GM10266 (cell line): ENCODE measurements at regions not wholly inside any gene's neighbourhood (a gene's known extent, or its start where the extent isn't known, plus 50 kb on each side); places are given as distances from the start of the nearest gene placed in this dataset.

Experiments
- DNase-seq: peaks from one replicate; pipeline ENCODE4 v3.0.0; 2012; ENCODE audit errors: extremely low spot score
- TF ChIP-seq, protein P1 (sequence below): IDR thresholded peaks from 2 replicates; pipeline ENCODE4 v1.5.1; 2012; ENCODE audit warnings: mild to moderate bottlenecking, low read depth; ENCODE audit not compliant: control insufficient read depth, insufficient read depth; ENCODE audit errors: missing control alignments

- no peak for DNase-seq
Measured at GRCh38 chr3:40621252-40621651, 96.5 kb downstream of the ZNF621 start.

GRCh38 chr3:40623567-40623966 lies 98.8 kb downstream of the ZNF621 start:
- TF ChIP-seq, protein P1, sequence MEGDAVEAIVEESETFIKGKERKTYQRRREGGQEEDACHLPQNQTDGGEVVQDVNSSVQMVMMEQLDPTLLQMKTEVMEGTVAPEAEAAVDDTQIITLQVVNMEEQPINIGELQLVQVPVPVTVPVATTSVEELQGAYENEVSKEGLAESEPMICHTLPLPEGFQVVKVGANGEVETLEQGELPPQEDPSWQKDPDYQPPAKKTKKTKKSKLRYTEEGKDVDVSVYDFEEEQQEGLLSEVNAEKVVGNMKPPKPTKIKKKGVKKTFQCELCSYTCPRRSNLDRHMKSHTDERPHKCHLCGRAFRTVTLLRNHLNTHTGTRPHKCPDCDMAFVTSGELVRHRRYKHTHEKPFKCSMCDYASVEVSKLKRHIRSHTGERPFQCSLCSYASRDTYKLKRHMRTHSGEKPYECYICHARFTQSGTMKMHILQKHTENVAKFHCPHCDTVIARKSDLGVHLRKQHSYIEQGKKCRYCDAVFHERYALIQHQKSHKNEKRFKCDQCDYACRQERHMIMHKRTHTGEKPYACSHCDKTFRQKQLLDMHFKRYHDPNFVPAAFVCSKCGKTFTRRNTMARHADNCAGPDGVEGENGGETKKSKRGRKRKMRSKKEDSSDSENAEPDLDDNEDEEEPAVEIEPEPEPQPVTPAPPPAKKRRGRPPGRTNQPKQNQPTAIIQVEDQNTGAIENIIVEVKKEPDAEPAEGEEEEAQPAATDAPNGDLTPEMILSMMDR, result no peak
- no peak for DNase-seq

More at GRCh38 chr3:40621252-40621651, 96.5 kb downstream of the ZNF621 start:
- TF ChIP-seq, protein P1, result no peak

DNA sequence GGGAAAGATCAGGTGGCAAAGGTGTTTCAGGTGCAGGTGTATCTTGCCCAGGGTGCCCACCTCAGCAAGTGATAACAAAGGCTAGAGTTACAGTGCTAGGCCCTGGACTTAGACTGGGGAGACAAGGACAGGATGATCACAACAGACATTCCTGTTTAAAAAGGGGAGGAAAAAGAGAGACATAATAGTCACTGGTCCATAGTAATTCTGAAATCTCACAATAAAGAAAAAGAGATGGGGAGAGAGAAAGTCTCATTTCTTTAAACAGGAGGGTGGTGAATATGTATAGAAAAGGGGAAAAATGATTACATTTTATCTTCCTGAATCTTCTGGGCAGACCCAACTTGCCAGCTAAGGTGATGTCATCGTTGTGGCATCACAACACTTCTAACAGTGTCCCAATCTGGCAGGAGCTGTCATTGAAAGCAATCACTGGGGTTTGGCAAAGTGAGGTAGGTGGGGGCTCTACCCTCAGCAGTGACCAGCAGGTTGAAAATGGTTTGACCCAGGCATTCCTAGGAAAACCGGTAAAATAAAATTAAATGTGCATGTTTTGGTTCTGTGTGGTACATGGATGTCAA lies 99.5 kb downstream of the ZNF621 start:
- TF ChIP-seq, protein P1, result no peak
- no peak for DNase-seq

GRCh38 chr3:40627095-40627494 lies 102.3 kb downstream of the ZNF621 start:
- DNase-seq, result no peak
- TF ChIP-seq, protein P1, result no peak

DNA sequence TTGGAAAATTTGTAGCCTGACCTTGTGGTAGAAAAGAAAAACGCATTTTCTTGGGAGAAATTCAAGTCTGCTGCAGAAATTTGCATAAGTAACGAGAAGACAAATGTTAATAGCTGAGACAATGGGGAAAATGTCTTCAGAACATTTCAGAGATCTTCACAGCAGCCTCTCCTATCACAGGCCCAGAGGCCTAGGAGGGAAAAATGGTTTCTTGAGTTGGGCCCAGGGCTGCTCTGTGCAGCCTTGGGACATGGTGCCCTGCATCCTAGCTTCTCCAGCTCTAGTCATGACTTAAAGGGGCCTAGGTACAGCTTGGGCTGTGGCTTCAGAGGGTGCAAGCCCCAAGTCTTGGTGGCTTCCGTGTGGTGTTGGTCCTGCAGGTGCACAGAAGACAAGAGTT lies 104.2 kb downstream of the ZNF621 start:
- TF ChIP-seq, protein P1, result no peak

DNA sequence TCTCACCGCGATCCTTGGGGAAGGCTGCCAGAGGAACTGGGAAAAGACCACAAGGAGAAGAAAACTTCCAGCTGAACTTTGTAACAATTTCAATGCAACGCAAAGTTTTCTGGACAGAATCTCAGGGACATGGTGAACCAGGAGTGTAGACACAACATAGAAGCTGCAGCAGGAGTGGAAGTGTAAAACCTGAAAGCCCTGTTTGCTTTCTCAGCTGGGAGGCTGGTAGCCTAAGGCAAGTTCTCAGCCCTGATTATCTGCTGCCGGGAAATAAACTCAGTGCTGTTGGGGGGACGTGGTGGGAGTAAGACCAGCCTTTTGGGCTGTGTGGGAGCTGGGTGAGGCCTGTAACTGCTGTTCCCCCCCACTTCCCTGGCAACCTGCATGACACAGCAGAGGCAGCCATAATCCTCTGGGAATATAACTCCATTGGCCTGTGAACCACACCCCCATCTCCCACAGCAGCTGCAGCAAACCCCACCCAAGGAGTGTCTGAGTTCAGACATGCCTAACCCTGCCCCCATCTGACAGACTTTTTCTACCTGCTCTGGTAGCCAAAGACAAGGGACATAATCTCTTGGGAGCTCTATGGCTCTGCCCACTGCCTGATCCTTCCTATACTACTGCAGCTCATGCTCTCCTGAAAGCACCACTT lies 106.7 kb downstream of the ZNF621 start:
- TF ChIP-seq, protein P1, result no peak
- DNase-seq, result no peak

More for the DNA sequence above, 104.2 kb downstream of the ZNF621 start:
- no peak for DNase-seq

GRCh38 chr3:40637906-40638305 lies 113.1 kb downstream of the ZNF621 start:
- TF ChIP-seq, protein P1, result no peak
- DNase-seq, result no peak
